22Rv1 (cell line): ENCODE measurements at regions not wholly inside any gene's neighbourhood (a gene's known extent, or its start where the extent isn't known, plus 50 kb on each side); places are given as distances from the start of the nearest gene placed in this dataset.

ENCODE experiments used
- ZFX ChIP-seq: fragments of 450-650 bp; IDR thresholded peaks from 2 replicates; pipeline ENCODE4 v1.6.1; 2017; ENCODE audit warnings: antibody characterized with exemption, borderline replicate concordance
- TF ChIP-seq, protein P1 (sequence below): fragments of 450-650 bp; IDR thresholded peaks from 2 replicates; pipeline ENCODE4 v1.5.1; 2017; ENCODE audit warnings: mild to moderate bottlenecking

DNA sequence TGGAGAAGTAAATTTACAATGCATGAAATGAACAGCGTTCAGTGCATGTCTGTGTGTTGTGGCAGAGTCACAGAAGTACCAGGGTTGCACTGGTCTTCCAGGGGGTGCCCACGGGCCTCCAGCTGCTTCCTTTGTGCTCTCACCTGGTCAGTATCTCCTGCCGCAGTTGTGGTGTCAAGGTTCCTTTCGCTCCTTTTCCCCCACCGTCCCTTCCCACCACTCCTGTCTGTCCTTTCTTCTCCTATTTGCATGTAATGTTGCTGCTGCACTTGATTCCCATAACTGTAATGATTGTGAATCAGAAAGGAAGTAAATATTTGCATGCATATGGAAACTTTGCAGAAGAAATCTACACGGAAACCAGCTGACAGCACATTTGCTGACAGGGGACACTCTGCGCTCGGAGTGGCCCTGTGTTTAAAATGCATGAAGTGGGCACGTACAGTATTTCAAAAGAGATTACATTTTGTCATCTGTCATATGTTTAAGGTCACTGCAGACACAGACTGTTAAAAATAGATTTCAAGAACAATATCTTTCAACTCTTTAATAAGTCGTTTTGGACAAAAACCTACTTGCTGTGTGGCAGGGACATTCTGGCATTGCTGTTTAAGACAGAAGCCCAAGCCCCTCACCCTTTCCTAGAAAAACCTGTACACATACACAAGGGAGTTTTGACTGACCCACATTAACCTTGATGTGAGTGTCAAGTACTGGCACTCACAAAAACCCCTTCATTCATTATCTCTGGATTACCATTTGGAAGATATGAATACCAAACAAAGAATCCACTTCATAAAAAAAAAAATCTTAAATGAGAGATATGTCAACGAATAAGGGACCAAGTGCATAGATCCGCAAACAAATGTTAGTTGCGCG lies 336.7 kb upstream of the KLF6 start:
- TF ChIP-seq, protein P1, sequence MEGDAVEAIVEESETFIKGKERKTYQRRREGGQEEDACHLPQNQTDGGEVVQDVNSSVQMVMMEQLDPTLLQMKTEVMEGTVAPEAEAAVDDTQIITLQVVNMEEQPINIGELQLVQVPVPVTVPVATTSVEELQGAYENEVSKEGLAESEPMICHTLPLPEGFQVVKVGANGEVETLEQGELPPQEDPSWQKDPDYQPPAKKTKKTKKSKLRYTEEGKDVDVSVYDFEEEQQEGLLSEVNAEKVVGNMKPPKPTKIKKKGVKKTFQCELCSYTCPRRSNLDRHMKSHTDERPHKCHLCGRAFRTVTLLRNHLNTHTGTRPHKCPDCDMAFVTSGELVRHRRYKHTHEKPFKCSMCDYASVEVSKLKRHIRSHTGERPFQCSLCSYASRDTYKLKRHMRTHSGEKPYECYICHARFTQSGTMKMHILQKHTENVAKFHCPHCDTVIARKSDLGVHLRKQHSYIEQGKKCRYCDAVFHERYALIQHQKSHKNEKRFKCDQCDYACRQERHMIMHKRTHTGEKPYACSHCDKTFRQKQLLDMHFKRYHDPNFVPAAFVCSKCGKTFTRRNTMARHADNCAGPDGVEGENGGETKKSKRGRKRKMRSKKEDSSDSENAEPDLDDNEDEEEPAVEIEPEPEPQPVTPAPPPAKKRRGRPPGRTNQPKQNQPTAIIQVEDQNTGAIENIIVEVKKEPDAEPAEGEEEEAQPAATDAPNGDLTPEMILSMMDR = no peak
- no peak for TF ChIP-seq ZFX
